ENCODE measurements at regions not wholly inside any gene's neighbourhood (a gene's known extent, or its start where the extent isn't known, plus 50 kb on each side); places are given as distances from the start of the nearest gene placed in this dataset.

DNA sequence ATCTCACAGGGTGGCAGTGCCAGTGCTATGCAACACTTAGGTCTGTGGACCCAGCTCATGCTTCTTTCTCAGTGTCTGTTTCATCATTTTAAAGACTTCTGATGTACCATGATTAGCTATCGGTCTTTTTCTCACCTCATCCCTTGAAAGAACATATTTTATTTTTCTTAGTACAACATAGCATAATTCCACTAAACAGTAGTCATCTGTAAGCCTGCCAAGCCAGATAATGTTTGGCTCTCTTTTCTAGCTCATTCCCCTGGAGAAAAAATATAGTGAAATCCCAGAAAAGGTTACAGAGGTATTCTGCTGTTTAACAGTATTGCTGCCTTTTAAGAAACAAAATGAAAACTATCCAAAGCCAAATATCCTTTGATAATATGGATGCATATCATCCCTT is 177.0 kb upstream of the MMS22L start:
- TF ChIP-seq, protein P1, sequence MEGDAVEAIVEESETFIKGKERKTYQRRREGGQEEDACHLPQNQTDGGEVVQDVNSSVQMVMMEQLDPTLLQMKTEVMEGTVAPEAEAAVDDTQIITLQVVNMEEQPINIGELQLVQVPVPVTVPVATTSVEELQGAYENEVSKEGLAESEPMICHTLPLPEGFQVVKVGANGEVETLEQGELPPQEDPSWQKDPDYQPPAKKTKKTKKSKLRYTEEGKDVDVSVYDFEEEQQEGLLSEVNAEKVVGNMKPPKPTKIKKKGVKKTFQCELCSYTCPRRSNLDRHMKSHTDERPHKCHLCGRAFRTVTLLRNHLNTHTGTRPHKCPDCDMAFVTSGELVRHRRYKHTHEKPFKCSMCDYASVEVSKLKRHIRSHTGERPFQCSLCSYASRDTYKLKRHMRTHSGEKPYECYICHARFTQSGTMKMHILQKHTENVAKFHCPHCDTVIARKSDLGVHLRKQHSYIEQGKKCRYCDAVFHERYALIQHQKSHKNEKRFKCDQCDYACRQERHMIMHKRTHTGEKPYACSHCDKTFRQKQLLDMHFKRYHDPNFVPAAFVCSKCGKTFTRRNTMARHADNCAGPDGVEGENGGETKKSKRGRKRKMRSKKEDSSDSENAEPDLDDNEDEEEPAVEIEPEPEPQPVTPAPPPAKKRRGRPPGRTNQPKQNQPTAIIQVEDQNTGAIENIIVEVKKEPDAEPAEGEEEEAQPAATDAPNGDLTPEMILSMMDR (IDR thresholded peaks at IDR 0.05) = no peak
- no peak for TF ChIP-seq POLR2A (IDR thresholded peaks at IDR 0.05)
- no peak for TF ChIP-seq EP300 (IDR thresholded peaks at IDR 0.05)
- TF ChIP-seq POLR2AphosphoS5 (IDR thresholded peaks at IDR 0.05) = no peak
